ENCODE measurements at regions not wholly inside any gene's neighbourhood (a gene's known extent, or its start where the extent isn't known, plus 50 kb on each side); places are given as distances from the start of the nearest gene placed in this dataset.

DNA sequence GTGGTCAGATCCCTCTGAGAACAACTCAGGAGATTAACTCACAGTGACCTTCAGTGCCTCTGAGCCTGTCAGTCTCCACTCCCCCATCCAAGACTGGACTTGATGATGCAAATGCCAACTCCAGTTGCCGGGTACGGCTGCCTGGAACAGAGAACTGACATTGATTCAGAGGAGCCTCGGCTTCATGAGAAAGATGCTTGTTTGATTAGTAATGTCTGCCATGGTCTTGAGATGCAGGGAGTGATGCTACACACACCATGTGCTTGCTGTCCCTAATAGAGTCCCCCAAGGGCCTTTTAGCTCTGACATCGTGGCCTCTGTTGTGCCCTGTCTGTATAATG lies 51.8 kb upstream of the LRP8 start:
- TF ChIP-seq POLR2A (IDR thresholded peaks at IDR 0.05; ENCODE audit: low read depth, low read length) (no peak), POLR2AphosphoS5 (IDR thresholded peaks at IDR 0.05; ENCODE audit: low read depth, low read length) (no peak), TAF1 (IDR thresholded peaks at IDR 0.05; ENCODE audit: low read depth, low read length) (no peak)

Measured in GM12891 (cell line).